Myocyte (in vitro differentiated cells): ENCODE measurements at regions not wholly inside any gene's neighbourhood (a gene's known extent, or its start where the extent isn't known, plus 50 kb on each side); places are given as distances from the start of the nearest gene placed in this dataset.

ENCODE experiments used
- DNase-seq: peaks from one replicate; pipeline ENCODE4 v3.0.0-alpha.2; 2012; ENCODE audit warnings: low read depth

DNA sequence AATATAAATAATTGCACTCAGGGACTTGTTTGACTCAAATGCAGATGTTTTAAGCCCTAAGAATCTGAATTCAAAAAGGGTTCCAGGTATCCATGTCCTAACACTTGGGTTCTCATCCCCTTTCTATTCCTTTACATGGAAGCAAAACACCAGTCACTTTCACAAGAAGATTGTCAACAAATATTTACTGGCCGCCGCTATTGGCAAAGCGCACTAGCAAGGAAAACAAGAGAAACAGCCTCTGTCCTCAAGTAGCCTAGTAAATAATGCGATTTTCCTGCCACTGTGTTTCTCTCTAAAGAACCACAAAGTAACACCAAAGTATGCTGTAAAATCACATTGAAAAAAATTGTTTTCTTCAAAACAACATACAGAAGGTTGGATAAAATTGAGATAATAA is 66.7 kb upstream of the EZH2 start:
- no peak for DNase-seq

DNA sequence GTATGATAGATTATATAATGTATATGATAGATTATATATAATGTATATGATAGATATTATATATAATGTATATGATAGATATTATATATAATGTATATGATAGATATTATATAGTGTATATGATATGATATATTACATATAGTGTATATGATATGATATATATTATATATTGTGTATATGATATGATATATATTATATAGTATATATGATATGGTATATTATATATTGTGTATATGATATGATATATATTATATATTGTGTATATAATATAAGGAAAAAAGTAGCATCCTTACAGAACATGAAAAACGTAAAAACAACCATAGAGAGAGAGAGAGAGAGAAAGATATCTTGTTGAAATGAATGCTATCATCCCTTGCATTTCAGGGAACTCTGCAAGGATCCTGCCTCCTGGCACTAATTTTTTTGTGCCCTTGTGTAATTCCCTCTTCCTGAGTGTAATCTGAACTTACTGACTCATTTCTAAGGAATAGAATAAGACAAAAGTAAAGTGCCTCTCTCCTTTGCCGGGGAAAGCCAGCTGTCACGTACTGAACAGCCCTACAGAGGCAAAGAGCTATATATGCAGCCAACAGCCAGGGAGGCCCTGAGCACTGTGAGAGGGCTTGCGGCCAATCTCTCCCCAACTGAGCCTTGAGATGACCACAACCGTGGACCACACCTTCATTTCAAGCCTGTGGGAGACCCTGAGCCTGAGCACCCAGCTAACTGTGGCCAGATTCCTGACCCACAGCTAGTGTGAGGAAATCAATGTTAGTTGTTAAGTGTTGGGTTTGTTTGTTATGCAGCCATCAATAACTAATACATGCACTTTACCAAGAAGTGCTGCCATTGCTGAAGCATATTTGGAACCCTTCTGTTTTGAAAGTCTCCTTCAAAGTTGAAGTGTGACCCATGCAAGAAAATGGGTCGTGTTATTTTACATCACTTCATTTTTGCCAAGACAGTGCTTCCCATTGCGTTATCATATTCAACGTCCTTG is 61.1 kb upstream of the EZH2 start:
- DNase-seq = peak; percentile 95

DNA sequence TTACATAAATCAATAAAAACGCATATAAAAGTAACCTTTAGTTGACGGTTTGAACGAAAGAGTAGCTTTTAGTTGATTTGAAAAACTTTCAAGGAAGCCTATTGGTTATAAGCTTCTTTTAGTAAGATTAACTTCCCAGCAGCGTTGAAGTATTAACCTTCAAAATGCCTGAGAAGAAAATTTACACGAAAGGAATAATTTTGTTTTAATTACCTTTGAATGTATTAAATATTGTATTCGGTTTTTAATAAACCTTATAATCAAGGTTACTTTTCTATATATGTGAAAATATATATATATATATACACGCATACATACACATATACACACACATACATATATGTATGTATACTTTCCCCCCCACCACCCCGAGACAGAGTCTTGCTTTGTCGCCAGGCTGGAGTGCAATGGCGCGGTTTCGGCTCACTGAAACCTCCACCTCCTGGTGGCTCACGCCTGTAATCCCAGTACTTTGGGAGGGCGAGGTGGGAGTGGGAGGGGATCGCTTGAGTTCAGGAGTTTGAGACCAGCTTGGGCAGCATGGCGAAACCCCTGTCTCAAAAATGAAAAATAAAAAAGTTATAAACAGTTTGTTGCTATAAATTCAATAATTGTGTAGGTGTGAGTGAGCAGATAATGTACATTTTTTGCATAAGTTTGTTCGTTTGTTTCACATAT is 57.6 kb upstream of the EZH2 start:
- DNase-seq = peak; percentile 84

DNA sequence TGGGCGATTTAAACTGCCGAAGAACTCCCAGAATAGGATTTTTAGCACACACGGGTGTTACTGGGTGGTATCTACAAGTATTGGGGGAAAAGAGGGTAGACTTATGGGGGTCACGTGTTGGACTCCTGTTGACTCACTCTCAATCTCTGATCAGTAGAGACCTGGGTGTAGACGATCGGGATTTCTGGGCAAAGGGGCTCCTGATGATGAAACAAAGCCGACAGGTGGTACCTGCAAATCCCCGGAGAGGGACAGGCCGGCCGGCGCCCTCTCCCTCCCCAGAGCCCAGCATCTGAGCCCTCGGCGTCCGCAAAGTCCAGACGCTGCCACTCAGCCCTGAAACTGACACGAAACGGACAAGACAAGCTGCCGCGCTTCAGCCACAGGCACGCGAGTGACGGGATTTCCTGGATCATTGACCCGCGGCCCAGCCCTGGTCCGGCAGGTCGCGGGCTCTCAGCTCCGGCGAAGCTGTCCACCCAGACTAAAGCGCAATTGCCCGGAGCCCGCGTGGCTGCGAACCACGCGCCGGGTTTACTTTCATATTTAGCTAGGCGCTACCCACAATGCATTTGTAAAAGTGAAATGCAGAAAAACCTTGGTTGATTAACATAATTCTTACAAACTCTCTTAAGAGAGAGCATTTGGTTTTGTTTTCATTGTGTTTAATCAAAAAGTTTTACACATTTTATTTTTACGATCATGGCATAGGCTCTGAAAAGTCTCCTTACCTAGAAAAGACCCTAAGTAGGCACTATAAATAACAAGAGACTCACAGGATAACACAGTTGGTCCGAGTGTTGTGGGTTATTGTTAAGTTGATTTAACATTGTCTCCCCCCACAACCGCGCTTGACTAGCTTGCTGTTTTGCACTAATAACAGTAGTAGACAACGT is 56.9 kb upstream of the EZH2 start:
- DNase-seq = peak; percentile 91

DNA sequence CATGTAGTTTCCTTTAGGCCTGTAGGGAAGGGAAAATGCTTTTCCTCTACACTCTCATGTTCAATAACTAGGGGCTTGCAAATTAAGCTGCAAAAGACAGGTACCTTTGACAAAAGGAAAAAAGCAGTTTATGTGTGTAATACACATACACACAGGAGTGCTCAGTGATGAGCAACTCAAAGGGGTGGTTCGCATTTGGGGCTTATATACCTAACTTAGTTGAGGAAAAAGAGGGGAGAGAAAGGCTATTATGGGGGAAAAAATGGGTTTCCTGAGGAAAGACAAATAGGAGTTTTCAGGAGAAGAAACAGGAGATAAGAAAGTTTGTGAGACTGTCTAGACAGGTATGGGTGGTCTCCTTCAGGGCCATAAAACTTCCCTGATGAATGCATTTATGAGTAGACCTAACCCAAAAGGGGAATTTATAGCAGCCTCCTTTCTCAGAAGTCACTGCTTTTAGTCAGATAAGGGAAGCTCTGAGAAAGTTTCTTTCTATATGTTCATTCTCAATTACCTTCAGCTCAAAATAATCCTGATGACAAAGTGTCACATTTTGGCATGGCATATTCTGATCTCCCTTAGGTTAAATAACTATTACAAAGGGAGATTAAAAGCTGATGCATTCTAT is 55.2 kb upstream of the EZH2 start:
- DNase-seq = no peak

DNA sequence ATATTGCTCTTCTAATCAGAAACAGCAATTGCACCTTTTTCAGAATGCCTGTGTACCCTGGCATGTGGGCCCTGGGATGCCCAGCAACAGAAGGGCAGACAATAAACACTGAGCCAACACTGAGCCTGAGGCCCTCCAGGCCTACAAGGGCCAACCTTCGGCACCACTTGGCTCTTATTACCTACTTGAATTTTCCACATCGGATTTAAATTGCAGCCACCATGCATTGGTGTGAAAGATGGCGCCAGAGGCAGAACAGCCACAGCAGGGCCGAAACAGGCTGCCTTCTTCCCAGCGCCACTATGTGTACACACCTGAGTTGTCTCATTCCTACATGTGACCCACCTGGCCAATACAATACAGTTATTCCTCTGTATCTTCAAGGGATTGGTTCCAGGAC is 51.4 kb upstream of the EZH2 start:
- no peak for DNase-seq
